Cardiac fibroblast (primary cell): ENCODE measurements at regions not wholly inside any gene's neighbourhood (a gene's known extent, or its start where the extent isn't known, plus 50 kb on each side); places are given as distances from the start of the nearest gene placed in this dataset.

ENCODE experiments used
- DNase-seq, 2 donors: peaks; one replicate each; pipeline versions ENCODE4 v3.0.0 to v3.0.0-alpha.2; 2010; ENCODE audit warnings: low read depth in 2 of 2
- H3K4me3 ChIP-seq, 2 donors: replicated peaks in 1 of 2; 1 replicate in 1 of 2; 2 replicates in 1 of 2; pipeline ENCODE4 v1.5.1; 2011; ENCODE audit warnings: low read depth in 2 of 2, low read length in 2 of 2, mild to moderate bottlenecking in 2 of 2, moderate library complexity in 1 of 2
- CTCF ChIP-seq: IDR thresholded peaks from one replicate; pipeline ENCODE4 v1.5.1; 2011; ENCODE audit warnings: low read depth, mild to moderate bottlenecking, low read length, inconsistent platforms

GRCh38 chr13:74300162-74300561 lies 166.0 kb upstream of the KLF12 start:
- DNase-seq, result no peak
- TF ChIP-seq CTCF, result no peak
- H3K4me3 ChIP-seq, result no peak overlapping the region

DNA sequence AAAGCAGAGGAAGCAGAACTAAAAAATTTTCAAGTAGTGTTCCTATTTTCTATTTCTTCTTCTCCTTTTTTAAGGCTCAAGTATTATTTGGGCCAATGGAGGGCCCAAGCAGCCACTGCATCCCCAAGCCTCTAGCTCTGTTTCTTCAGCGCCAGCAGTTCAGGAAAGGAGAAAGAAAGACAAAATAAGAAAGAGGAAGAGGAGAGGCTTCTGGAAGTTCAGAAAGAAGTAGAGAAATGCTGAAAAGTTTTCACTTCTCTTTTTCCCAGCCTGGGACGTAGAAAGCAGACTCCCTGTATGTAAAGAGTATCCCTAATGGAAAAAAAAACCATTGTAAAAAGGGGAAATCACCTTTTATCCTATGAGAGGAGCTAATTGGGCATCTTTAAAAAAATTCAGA lies 165.5 kb upstream of the KLF12 start:
- no peak overlapping the region for H3K4me3 ChIP-seq
- TF ChIP-seq CTCF, result no peak
- DNase-seq, result no peak

- DNase-seq, result no peak
- TF ChIP-seq CTCF, result no peak
- H3K4me3 ChIP-seq, result no peak overlapping the region
These were observed 164.7 kb upstream of the KLF12 start for GRCh38 chr13:74298923-74299322.

GRCh38 chr13:74289861-74290773 lies 155.9 kb upstream of the KLF12 start:
- peak; percentile 87 to 92 for DNase-seq
- TF ChIP-seq CTCF, result no peak
- no peak overlapping the region for H3K4me3 ChIP-seq

- TF ChIP-seq CTCF, result no peak
- DNase-seq, result no peak
These were observed 154.9 kb upstream of the KLF12 start for GRCh38 chr13:74289107-74289506.

DNA sequence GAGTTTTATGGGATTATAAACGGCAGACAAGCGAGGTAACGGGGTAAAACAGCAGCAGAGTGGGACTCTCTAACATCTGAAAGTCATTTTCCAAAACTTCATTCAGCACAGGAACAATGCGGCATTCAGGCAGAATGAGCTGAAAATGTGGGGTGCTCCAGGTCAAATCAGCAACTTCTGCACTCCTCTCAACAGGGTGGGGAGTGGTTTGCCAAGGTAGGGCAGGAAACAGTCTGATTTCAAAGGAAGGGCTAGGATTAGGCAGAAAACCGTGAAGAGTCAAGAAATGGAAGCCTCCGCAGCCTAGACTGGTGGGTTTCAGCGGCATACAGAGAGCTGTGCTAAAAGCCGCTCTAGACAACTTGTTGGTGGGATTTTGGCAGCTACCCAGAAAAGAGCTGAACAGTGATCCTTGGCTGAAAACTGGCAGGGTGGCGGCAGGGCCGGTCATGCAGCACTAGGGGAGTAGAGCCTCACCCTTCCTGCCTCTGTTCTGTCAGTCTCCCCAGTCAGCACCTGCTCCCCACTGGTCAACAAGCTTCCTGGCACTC lies 154.2 kb upstream of the KLF12 start:
- H3K4me3 ChIP-seq, result peak overlapping the region in 1 of 2 donors; percentile 13
- no peak for TF ChIP-seq CTCF
- peak; percentile 12 to 16 for DNase-seq

More at GRCh38 chr13:74289107-74289506, 154.9 kb upstream of the KLF12 start:
- no peak overlapping the region for H3K4me3 ChIP-seq
